MM.1S (cell line): ENCODE measurements at regions not wholly inside any gene's neighbourhood (a gene's known extent, or its start where the extent isn't known, plus 50 kb on each side); places are given as distances from the start of the nearest gene placed in this dataset.

ENCODE experiments used
- DNase-seq: peaks from one replicate; pipeline ENCODE4 v3.0.0-alpha.2; 2015
- H2AFZ ChIP-seq: fragments of 300-600 bp; sonication (generic); 2 replicates; pipeline ENCODE4 v1.6.0; 2016; ENCODE audit warnings: antibody characterized with exemption, low read length
- H3F3A ChIP-seq: fragments of 300-600 bp; sonication (generic); 2 replicates; pipeline ENCODE4 v1.6.1; 2016; ENCODE audit warnings: mild to moderate bottlenecking, antibody characterized with exemption, low read length, moderate library complexity, mixed read lengths; ENCODE audit not compliant: insufficient read depth
- H3K27ac ChIP-seq: fragments of 300-600 bp; sonication (generic); 2 replicates; pipeline ENCODE4 v1.5.1; 2016; ENCODE audit warnings: mild to moderate bottlenecking, low read length
- H3K27me3 ChIP-seq: fragments of 300-600 bp; sonication (generic); replicated peaks from 2 replicates; pipeline ENCODE4 v1.6.0; 2016; ENCODE audit warnings: low read length; ENCODE audit not compliant: insufficient read depth
- H3K36me3 ChIP-seq: fragments of 300-600 bp; sonication (generic); replicated peaks from 2 replicates; pipeline ENCODE4 v1.6.1; 2016; ENCODE audit warnings: mild to moderate bottlenecking, low read length, mixed read lengths; ENCODE audit not compliant: insufficient read depth
- H3K4me1 ChIP-seq: fragments of 300-600 bp; sonication (generic); 2 replicates; pipeline ENCODE4 v1.6.1; 2016; ENCODE audit warnings: low read length, mixed read lengths
- H3K4me2 ChIP-seq: fragments of 300-600 bp; sonication (generic); 2 replicates; pipeline ENCODE4 v1.6.0; 2016; ENCODE audit warnings: low read depth, low read length
- H3K4me3 ChIP-seq: fragments of 300-600 bp; sonication (generic); 2 replicates; pipeline ENCODE4 v1.5.1; 2016; ENCODE audit warnings: low read length, mixed read lengths
- H3K79me2 ChIP-seq: fragments of 300-600 bp; sonication (generic); 2 replicates; pipeline ENCODE4 v1.6.1; 2016; ENCODE audit warnings: mixed run types, low read length, mixed read lengths
- H3K9ac ChIP-seq: fragments of 300-600 bp; sonication (generic); 2 replicates; pipeline ENCODE4 v1.6.1; 2016; ENCODE audit warnings: low read length, mixed read lengths
- H3K9me2 ChIP-seq: fragments of 300-600 bp; sonication (generic); replicated peaks from 2 replicates; pipeline ENCODE4 v1.6.1; 2016; ENCODE audit warnings: mild to moderate bottlenecking, low read length, mixed read lengths; ENCODE audit not compliant: insufficient read depth
- H3K9me3 ChIP-seq: fragments of 300-600 bp; sonication (generic); replicated peaks from 2 replicates; pipeline ENCODE4 v1.6.1; 2016; ENCODE audit warnings: mild to moderate bottlenecking, low read length, mixed read lengths; ENCODE audit not compliant: insufficient read depth
- H4K20me1 ChIP-seq: fragments of 300-600 bp; sonication (generic); 2 replicates; pipeline ENCODE4 v1.6.1; 2016; ENCODE audit warnings: mild to moderate bottlenecking, low read length, moderate library complexity, mixed read lengths; ENCODE audit not compliant: insufficient read depth
- CTCF ChIP-seq: fragments of 300-600 bp; sonication (generic); IDR thresholded peaks from 2 replicates; pipeline ENCODE4 v1.5.1; 2016; ENCODE audit warnings: antibody characterized with exemption, low read length, mixed read lengths
- EZH2 ChIP-seq: fragments of 300-600 bp; sonication (generic); optimal IDR thresholded peaks from 2 replicates; pipeline ENCODE3; 2017; ENCODE audit warnings: low read depth, mild to moderate bottlenecking, antibody characterized with exemption, low read length, mixed read lengths
- EZH2phosphoT487 ChIP-seq: fragments of 300-600 bp; sonication (generic); IDR thresholded peaks from 2 replicates; pipeline ENCODE4 v1.6.1; 2018; ENCODE audit warnings: antibody characterized with exemption, low read length

- Histone ChIP-seq H3K9ac (no peak overlapping the region), H3F3A (no peaks in the 10 kb centered on the region), H3K4me1 (no peaks in the 10 kb centered on the region), H3K79me2 (no peaks in the 10 kb centered on the region), H3K36me3 (no peaks in the 10 kb centered on the region), H2AFZ (no peak overlapping the region), H3K9me3 (no peaks in the 10 kb centered on the region), H3K27me3 (no peaks in the 10 kb centered on the region), H3K4me3 (no peak overlapping the region), H3K4me2 (no peak overlapping the region), H3K9me2 (no peaks in the 10 kb centered on the region), H3K27ac (no peak overlapping the region), H4K20me1 (no peaks in the 10 kb centered on the region)
- TF ChIP-seq CTCF (no peak), EZH2phosphoT487 (no peak), EZH2 (no peak)
- DNase-seq = no peak
Measured at GRCh38 chrX:144637731-144638130, 609.6 kb upstream of the SPANXN1 start.

- Histone ChIP-seq H3K9ac (no peak overlapping the region), H3K4me2 (no peak overlapping the region), H3K27me3 (no peaks in the 10 kb centered on the region), H4K20me1 (no peaks in the 10 kb centered on the region), H3K9me3 (no peaks in the 10 kb centered on the region), H3K4me3 (no peak overlapping the region), H3K9me2 (no peaks in the 10 kb centered on the region), H3K36me3 (no peaks in the 10 kb centered on the region), H3K4me1 (no peaks in the 10 kb centered on the region), H2AFZ (no peak overlapping the region), H3K79me2 (no peaks in the 10 kb centered on the region), H3K27ac (no peak overlapping the region), H3F3A (no peaks in the 10 kb centered on the region)
- TF ChIP-seq EZH2phosphoT487 (no peak), EZH2 (no peak), CTCF (no peak)
- DNase-seq = no peak
Measured at GRCh38 chrX:144648788-144649187, 598.5 kb upstream of the SPANXN1 start.

- Histone ChIP-seq H3K4me3 (no peak overlapping the region), H3K4me1 (no peaks in the 10 kb centered on the region), H3K9me2 (no peaks in the 10 kb centered on the region), H3K9ac (no peak overlapping the region), H3K4me2 (no peak overlapping the region), H3K79me2 (no peaks in the 10 kb centered on the region), H3F3A (no peaks in the 10 kb centered on the region), H2AFZ (no peak overlapping the region), H3K27me3 (no peaks in the 10 kb centered on the region), H3K36me3 (no peaks in the 10 kb centered on the region), H4K20me1 (no peaks in the 10 kb centered on the region), H3K27ac (no peak overlapping the region), H3K9me3 (no peaks in the 10 kb centered on the region)
- TF ChIP-seq EZH2phosphoT487 (no peak), EZH2 (no peak), CTCF (no peak)
- DNase-seq = no peak
Measured at GRCh38 chrX:144681501-144681900, 565.8 kb upstream of the SPANXN1 start.
